ENCODE measurements at regions not wholly inside any gene's neighbourhood (a gene's known extent, or its start where the extent isn't known, plus 50 kb on each side); places are given as distances from the start of the nearest gene placed in this dataset.

- TF ChIP-seq CTCF (IDR thresholded peaks at IDR 0.05 in 2 of 3, conservative IDR thresholded peaks at IDR 0.05 in 1 of 3; ENCODE audit: borderline replicate concordance in 1 of 3, insufficient read depth in 1 of 3, low read depth in 2 of 3, low read length in 2 of 3) (no peak), ATF3 (IDR thresholded peaks at IDR 0.05) (no peak), EZH2 (IDR thresholded peaks at IDR 0.05) (no peak), POLR2AphosphoS5 (IDR thresholded peaks at IDR 0.05; ENCODE audit: low read depth, low read length) (no peak), SP1 (IDR thresholded peaks at IDR 0.05; ENCODE audit: low read depth) (no peak), POLR2A (IDR thresholded peaks at IDR 0.05; ENCODE audit: borderline replicate concordance, extremely low read depth, insufficient read depth, insufficient read length) (no peak), FOSL1 (IDR thresholded peaks at IDR 0.05; ENCODE audit: low read depth) (no peak), EZH2phosphoT487 (IDR thresholded peaks at IDR 0.05; ENCODE audit: borderline replicate concordance) (no peak), RAD21 (IDR thresholded peaks at IDR 0.05; ENCODE audit: low read depth) (no peak), JUND (IDR thresholded peaks at IDR 0.05) (no peak)
- TF ChIP-seq, protein P1, sequence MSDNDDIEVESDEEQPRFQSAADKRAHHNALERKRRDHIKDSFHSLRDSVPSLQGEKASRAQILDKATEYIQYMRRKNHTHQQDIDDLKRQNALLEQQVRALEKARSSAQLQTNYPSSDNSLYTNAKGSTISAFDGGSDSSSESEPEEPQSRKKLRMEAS (IDR thresholded peaks at IDR 0.05): no peak
- TF ChIP-seq, protein P2, sequence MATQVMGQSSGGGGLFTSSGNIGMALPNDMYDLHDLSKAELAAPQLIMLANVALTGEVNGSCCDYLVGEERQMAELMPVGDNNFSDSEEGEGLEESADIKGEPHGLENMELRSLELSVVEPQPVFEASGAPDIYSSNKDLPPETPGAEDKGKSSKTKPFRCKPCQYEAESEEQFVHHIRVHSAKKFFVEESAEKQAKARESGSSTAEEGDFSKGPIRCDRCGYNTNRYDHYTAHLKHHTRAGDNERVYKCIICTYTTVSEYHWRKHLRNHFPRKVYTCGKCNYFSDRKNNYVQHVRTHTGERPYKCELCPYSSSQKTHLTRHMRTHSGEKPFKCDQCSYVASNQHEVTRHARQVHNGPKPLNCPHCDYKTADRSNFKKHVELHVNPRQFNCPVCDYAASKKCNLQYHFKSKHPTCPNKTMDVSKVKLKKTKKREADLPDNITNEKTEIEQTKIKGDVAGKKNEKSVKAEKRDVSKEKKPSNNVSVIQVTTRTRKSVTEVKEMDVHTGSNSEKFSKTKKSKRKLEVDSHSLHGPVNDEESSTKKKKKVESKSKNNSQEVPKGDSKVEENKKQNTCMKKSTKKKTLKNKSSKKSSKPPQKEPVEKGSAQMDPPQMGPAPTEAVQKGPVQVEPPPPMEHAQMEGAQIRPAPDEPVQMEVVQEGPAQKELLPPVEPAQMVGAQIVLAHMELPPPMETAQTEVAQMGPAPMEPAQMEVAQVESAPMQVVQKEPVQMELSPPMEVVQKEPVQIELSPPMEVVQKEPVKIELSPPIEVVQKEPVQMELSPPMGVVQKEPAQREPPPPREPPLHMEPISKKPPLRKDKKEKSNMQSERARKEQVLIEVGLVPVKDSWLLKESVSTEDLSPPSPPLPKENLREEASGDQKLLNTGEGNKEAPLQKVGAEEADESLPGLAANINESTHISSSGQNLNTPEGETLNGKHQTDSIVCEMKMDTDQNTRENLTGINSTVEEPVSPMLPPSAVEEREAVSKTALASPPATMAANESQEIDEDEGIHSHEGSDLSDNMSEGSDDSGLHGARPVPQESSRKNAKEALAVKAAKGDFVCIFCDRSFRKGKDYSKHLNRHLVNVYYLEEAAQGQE (IDR thresholded peaks at IDR 0.05; ENCODE audit: low read depth): no peak
These were observed 60.9 kb upstream of the TOP3B start for GRCh38 chr22:22043296-22044078.
